HFF-Myc (cell line): ENCODE measurements at regions not wholly inside any gene's neighbourhood (a gene's known extent, or its start where the extent isn't known, plus 50 kb on each side); places are given as distances from the start of the nearest gene placed in this dataset.

Source experiments
- DNase-seq: peaks from one replicate; pipeline ENCODE4 v3.0.0-alpha.2; 2011; ENCODE audit warnings: low read depth; ENCODE audit errors: extremely low read depth
- H3K4me3 ChIP-seq: replicated peaks from 2 replicates; pipeline ENCODE4 v1.5.1; 2011; ENCODE audit warnings: low read depth, mild to moderate bottlenecking, control low read depth, low read length
- CTCF ChIP-seq: IDR thresholded peaks from 2 replicates; pipeline ENCODE4 v1.5.1; 2012; ENCODE audit warnings: mild to moderate bottlenecking, low read depth, low read length, control low read depth; ENCODE audit errors: missing control alignments

DNA sequence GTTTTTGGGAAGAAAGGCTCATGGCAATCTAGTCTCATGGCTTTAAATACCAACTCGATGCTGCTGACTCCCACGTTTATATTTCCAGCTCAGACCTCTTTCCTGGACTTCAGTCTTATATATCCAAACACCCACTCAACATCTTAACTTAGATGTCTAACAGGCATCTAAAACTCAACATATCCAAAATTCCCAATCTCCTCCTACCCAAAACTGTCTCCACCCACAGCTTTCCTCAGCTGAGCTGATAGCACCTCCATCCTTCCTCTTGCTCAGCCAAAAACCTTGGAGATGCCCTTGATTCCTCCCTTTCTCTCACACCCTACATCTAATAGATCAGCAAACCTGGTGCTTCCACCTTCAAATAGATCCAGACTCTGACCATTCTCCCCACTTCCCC, 202.5 kb downstream of the TLE3 start:
- H3K4me3 ChIP-seq, result no peak overlapping the region
- DNase-seq, result no peak
- no peak for TF ChIP-seq CTCF

DNA sequence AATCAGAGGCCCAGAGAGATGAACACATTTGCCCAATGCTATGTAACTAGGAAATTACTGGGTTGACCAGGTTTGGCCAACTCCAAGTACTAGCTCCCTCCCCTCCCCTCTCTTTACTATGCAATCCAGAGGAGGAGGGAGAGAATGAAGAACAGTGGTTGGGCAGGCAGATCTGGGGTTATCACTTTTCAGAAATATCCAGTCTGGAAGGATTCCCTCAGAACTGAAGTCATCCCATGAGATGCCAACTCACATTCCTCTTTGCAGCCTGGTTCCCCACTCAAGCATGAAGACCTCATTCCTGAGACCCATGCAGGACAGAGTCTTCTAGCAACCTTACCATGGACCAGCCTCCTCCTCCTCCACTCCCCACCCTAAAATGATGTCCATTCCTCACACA, 201.1 kb downstream of the TLE3 start:
- DNase-seq, result no peak
- no peak overlapping the region for H3K4me3 ChIP-seq

GRCh38 chr15:69897061-69897460, 200.7 kb downstream of the TLE3 start:
- no peak for TF ChIP-seq CTCF
- DNase-seq, result no peak
- no peak overlapping the region for H3K4me3 ChIP-seq

More for the DNA sequence above, 201.1 kb downstream of the TLE3 start:
- TF ChIP-seq CTCF, result no peak

DNA sequence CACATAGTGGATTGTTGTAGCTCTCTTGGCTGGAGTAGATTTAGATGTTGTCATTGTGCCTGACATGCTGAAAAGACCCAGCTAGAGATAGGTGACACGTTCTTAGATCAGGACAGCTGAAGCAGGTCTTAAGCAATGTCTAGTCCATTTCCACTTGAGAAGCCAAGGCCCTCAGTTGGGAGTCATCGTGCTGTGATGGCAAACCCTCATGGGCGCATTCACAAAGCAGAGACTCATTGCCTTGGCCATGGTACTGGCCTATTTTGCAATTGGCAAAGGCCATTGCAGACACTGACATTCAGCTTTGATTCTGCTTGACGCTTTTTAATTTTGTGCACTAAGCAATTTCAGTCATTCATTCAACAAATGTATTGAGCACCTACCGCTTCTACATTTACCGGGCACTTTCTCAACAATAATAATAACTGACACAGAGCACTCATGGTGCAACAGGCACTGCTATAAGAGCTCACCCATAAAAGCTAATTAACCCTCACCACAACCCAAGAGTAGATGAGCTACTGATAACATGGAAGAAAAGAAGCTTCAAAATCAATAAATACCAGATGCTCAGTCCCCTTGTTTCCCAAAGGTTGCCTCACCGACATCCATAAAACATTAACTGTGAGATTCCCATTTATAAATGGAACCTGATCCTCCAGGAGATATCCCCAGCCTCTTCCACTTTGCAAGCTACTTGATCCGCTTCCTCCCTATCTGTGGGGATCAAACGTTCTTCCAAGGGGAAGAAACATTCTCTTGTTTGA, 200.1 kb downstream of the TLE3 start:
- no peak for TF ChIP-seq CTCF
- H3K4me3 ChIP-seq, result no peak overlapping the region
- no peak for DNase-seq

DNA sequence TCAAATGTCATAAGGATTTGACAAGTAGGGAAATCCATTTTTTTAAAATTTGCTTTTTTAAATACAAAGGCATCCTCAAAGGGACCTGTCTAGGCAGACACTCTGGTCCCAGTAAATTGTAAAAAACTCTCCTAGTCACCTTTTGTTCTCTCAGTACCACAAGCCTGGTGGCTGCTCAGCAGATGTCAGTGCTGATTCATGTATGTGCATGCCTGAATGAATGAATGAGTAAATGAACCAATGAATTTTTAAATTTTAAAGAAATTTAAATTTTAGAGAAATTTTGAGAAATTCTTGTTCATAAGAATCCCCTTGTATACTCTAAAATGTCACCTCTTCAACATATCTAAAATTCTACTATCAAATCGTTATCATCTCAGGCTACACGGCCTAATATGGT, 199.5 kb downstream of the TLE3 start:
- no peak overlapping the region for H3K4me3 ChIP-seq
- no peak for DNase-seq
- no peak for TF ChIP-seq CTCF

- no peak for TF ChIP-seq CTCF
- no peak overlapping the region for H3K4me3 ChIP-seq
- no peak for DNase-seq
These were observed 195.2 kb downstream of the TLE3 start for GRCh38 chr15:69902414-69903062.
